ENCODE measurements at regions not wholly inside any gene's neighbourhood (a gene's known extent, or its start where the extent isn't known, plus 50 kb on each side); places are given as distances from the start of the nearest gene placed in this dataset.
"Not testable (repeated sequence)": the region's sequence is repeated elsewhere in the genome, so short reads cannot be mapped to it uniquely, and the experiment has no call there.

- DNase-seq = no peak
Measured at GRCh38 chrX:22536746-22537304, 264.1 kb downstream of the CBLL2 start.

- no peak for DNase-seq
Measured at GRCh38 chrX:22538580-22538979, 265.9 kb downstream of the CBLL2 start.

- DNase-seq = no peak
Measured at GRCh38 chrX:22541926-22542325, 269.2 kb downstream of the CBLL2 start.

GRCh38 chrX:22542641-22543040, 269.9 kb downstream of the CBLL2 start:
- no peak for DNase-seq

GRCh38 chrX:22559506-22559905, 286.8 kb downstream of the CBLL2 start:
- DNase-seq = no peak

- no peak for DNase-seq
Measured at GRCh38 chrX:22575161-22575845, 302.6 kb downstream of the CBLL2 start.

- DNase-seq = no peak
Measured at GRCh38 chrX:22577181-22577580, 304.5 kb downstream of the CBLL2 start.

GRCh38 chrX:22585831-22586230, 313.1 kb downstream of the CBLL2 start:
- no peak for DNase-seq

GRCh38 chrX:22589845-22590244, 317.1 kb downstream of the CBLL2 start:
- no peak for DNase-seq

GRCh38 chrX:22594766-22595165, 322.1 kb downstream of the CBLL2 start:
- DNase-seq = no peak

GRCh38 chrX:22603060-22603459, 330.3 kb downstream of the CBLL2 start:
- DNase-seq = peak; percentile 67

GRCh38 chrX:22609452-22609851, 336.7 kb downstream of the CBLL2 start:
- DNase-seq = not testable (repeated sequence)

- DNase-seq = no peak
Measured at GRCh38 chrX:22616867-22617266, 344.2 kb downstream of the CBLL2 start.

GRCh38 chrX:22627576-22627975, 354.9 kb downstream of the CBLL2 start:
- DNase-seq = no peak

GRCh38 chrX:22628275-22628674, 355.6 kb downstream of the CBLL2 start:
- DNase-seq = no peak

GRCh38 chrX:22629105-22629725, 356.5 kb downstream of the CBLL2 start:
- DNase-seq = no peak

- DNase-seq = no peak
Measured at GRCh38 chrX:22634083-22634482, 361.4 kb downstream of the CBLL2 start.

- DNase-seq = no peak
Measured at GRCh38 chrX:22634751-22635150, 362.0 kb downstream of the CBLL2 start.

- DNase-seq = no peak
Measured at GRCh38 chrX:22648281-22648680, 351.5 kb upstream of the DDX53 start.

GRCh38 chrX:22650691-22651090, 349.1 kb upstream of the DDX53 start:
- DNase-seq = no peak

- no peak for DNase-seq
Measured at GRCh38 chrX:22652596-22652995, 347.2 kb upstream of the DDX53 start.

GRCh38 chrX:22660756-22661155, 339.0 kb upstream of the DDX53 start:
- DNase-seq = no peak

GRCh38 chrX:22662776-22663175, 337.0 kb upstream of the DDX53 start:
- no peak for DNase-seq

GRCh38 chrX:22664826-22665225, 334.9 kb upstream of the DDX53 start:
- no peak for DNase-seq

- DNase-seq = no peak
Measured at GRCh38 chrX:22665818-22666217, 333.9 kb upstream of the DDX53 start.
